HepG2 (cell line): ENCODE measurements at regions not wholly inside any gene's neighbourhood (a gene's known extent, or its start where the extent isn't known, plus 50 kb on each side); places are given as distances from the start of the nearest gene placed in this dataset.

Experiments
- ARNTL ChIP-seq: sonication (generic); formaldehyde crosslinking; IDR thresholded peaks from 2 replicates; pipeline ENCODE4 v1.4.0; 2020; ENCODE audit warnings: mild to moderate bottlenecking, missing genetic modification reagents
- ATF1 ChIP-seq: IDR thresholded peaks from 2 replicates; pipeline ENCODE4 v1.6.1; 2016; ENCODE audit warnings: mild to moderate bottlenecking, control low read depth
- EZH2 ChIP-seq: conservative IDR thresholded peaks from 2 replicates; pipeline ENCODE4 v1.6.1; 2012; ENCODE audit warnings: mild to moderate bottlenecking, low read depth, low read length, moderate library complexity
- KAT7 ChIP-seq: IDR thresholded peaks from 2 replicates; pipeline ENCODE4 v1.6.1; 2018; ENCODE audit warnings: borderline replicate concordance, missing compliant biosample characterization
- KDM1A ChIP-seq: IDR thresholded peaks from 2 replicates; pipeline ENCODE4 v1.6.1; 2016; ENCODE audit warnings: missing compliant biosample characterization
- NFE2L1 ChIP-seq: sonication (generic); formaldehyde crosslinking; IDR thresholded peaks from 2 replicates; pipeline ENCODE4 v1.4.0; 2020; ENCODE audit warnings: missing genetic modification reagents, mild to moderate bottlenecking, borderline replicate concordance
- NFE2L2 ChIP-seq: fragments of 150-350 bp; IDR thresholded peaks from 2 replicates; pipeline ENCODE4 v1.6.1; 2014; ENCODE audit warnings: low read length
- NR3C1 ChIP-seq: sonication (generic); formaldehyde crosslinking; IDR thresholded peaks from 2 replicates; pipeline ENCODE4 v1.4.0; 2020; ENCODE audit warnings: missing genetic modification reagents
- POLR2A ChIP-seq, 2 experiments: IDR thresholded peaks; 2 replicates each; pipeline ENCODE4 v1.6.1; 2011; ENCODE audit warnings: low read depth in 2 of 2, low read length in 2 of 2, mild to moderate bottlenecking in 1 of 2, moderate library complexity in 1 of 2; ENCODE audit not compliant: insufficient read depth in 1 of 2
- PRPF4 ChIP-seq: fragments of 200-400 bp; formaldehyde crosslinking; IDR thresholded peaks from 2 replicates; pipeline ENCODE4 v1.6.1; 2016; ENCODE audit warnings: low read length, low read depth; ENCODE audit not compliant: poor library complexity, severe bottlenecking
- SKI ChIP-seq: fragments of 450-650 bp; IDR thresholded peaks from one replicate; pipeline ENCODE4 v1.6.1; 2018; ENCODE audit warnings: mild to moderate bottlenecking; ENCODE audit not compliant: partially characterized antibody
- SP4 ChIP-seq: sonication (generic); formaldehyde crosslinking; IDR thresholded peaks from 2 replicates; pipeline ENCODE4 v1.8.1; 2023; ENCODE audit warnings: mild to moderate bottlenecking, missing genetic modification reagents
- U2AF1 ChIP-seq: fragments of 200-400 bp; formaldehyde crosslinking; optimal IDR thresholded peaks from 2 replicates; pipeline ENCODE3; 2017; ENCODE audit warnings: mild to moderate bottlenecking, low read depth, low read length
- ZFAT ChIP-seq: sonication (generic); formaldehyde crosslinking; conservative IDR thresholded peaks from 2 replicates; pipeline ENCODE4 v1.8.1; 2023; ENCODE audit warnings: missing genetic modification reagents, inconsistent platforms
- ZNF207 ChIP-seq: fragments of 450-650 bp; IDR thresholded peaks from 2 replicates; pipeline ENCODE4 v1.6.1; 2016; ENCODE audit warnings: antibody characterized with exemption, borderline replicate concordance
- ZNF256 ChIP-seq: sonication (generic); formaldehyde crosslinking; conservative IDR thresholded peaks from 2 replicates; pipeline ENCODE4 v1.4.0; 2020; ENCODE audit warnings: missing genetic modification reagents
- ZNF296 ChIP-seq: sonication (generic); formaldehyde crosslinking; conservative IDR thresholded peaks from 2 replicates; pipeline ENCODE4 v1.5.0; 2020; ENCODE audit warnings: mild to moderate bottlenecking, missing genetic modification reagents
- TF ChIP-seq, protein P1 (sequence below): sonication (generic); formaldehyde crosslinking; IDR thresholded peaks from 2 replicates; pipeline ENCODE4 v1.4.0; 2020; ENCODE audit warnings: missing genetic modification reagents
- TF ChIP-seq, protein P2 (sequence below): sonication (generic); formaldehyde crosslinking; IDR thresholded peaks from 2 replicates; pipeline ENCODE4 v1.5.0; 2020; ENCODE audit warnings: missing genetic modification reagents
- TF ChIP-seq, protein P3 (sequence below): sonication (generic); formaldehyde crosslinking; IDR thresholded peaks from 2 replicates; pipeline ENCODE4 v1.8.1; 2022; ENCODE audit warnings: mild to moderate bottlenecking, missing genetic modification reagents
- TF ChIP-seq, protein P4 (sequence below): sonication (generic); formaldehyde crosslinking; IDR thresholded peaks from 2 replicates; pipeline ENCODE4 v1.5.0; 2020; ENCODE audit warnings: mild to moderate bottlenecking, missing genetic modification reagents, moderate library complexity
- TF ChIP-seq, protein P5 (sequence below): sonication (generic); formaldehyde crosslinking; IDR thresholded peaks from 2 replicates; pipeline ENCODE4 v1.4.0; 2020; ENCODE audit warnings: mild to moderate bottlenecking, missing genetic modification reagents
- TF ChIP-seq, protein P6 (sequence below): sonication (generic); formaldehyde crosslinking; IDR thresholded peaks from 2 replicates; pipeline ENCODE4 v1.4.0; 2020; ENCODE audit warnings: missing genetic modification reagents
- TF ChIP-seq, protein P7 (sequence below): sonication (generic); formaldehyde crosslinking; IDR thresholded peaks from 2 replicates; pipeline ENCODE4 v1.5.0; 2020; ENCODE audit warnings: mild to moderate bottlenecking, missing genetic modification reagents

DNA sequence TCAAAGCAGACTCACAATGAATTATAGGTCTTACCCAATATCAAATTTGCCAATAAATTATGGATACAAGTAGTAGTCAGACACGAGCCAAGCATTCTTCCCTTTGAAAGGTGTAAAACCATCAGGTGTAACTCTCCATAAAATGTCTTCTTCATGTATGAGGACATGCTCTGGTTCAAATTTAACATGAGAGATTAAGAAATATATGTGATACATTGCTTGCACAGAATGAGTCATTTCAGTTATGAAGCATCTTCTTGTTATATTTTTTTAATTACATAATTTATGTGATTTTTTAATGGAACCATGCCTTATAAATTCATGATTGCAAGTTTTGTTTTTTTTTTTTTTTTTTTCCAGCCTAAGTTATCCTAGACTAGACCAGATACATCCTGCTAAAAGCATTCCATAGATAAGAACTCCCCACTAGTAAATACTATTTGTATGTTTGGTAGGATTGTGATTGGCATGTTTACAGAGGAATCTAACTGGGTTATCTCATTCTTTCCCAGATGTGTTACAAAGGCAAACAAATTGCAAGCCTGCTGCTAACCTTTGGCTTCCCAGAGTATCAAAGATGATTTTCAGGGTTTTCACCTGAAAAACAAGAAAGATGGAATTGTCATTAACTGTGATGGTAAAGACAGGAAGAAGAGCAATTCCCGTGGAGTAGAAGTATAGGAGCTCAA, 621.9 kb downstream of the XIRP2 start (continued):
- TF ChIP-seq PRPF4 (no peak), U2AF1 (no peak), NFE2L2 (no peak), SKI (peak; percentile 20), KAT7 (no peak), EZH2 (no peak), ZNF207 (no peak), KDM1A (CRISPR knock-in tag) (0 out of 2 replicates have a peak, but pooled peaks have one; percentile 25), NFE2L1 (CRISPR knock-in tag) (no peak), ARNTL (no peak), ZFAT (no peak), POLR2A (IDR thresholded peaks at IDR 0.05; ENCODE audit: insufficient read depth in 1 of 2, low read depth in 2 of 2, low read length in 2 of 2) (no peak), ZNF256 (CRISPR knock-in tag) (no peak), ATF1 (CRISPR knock-in tag) (peak; percentile 33; the same call in 1 of the 2 replicates), SP4 (CRISPR knock-in tag) (no peak), NR3C1 (CRISPR knock-in tag) (no peak), ZNF296 (CRISPR knock-in tag) (no peak)
- TF ChIP-seq, protein P1, sequence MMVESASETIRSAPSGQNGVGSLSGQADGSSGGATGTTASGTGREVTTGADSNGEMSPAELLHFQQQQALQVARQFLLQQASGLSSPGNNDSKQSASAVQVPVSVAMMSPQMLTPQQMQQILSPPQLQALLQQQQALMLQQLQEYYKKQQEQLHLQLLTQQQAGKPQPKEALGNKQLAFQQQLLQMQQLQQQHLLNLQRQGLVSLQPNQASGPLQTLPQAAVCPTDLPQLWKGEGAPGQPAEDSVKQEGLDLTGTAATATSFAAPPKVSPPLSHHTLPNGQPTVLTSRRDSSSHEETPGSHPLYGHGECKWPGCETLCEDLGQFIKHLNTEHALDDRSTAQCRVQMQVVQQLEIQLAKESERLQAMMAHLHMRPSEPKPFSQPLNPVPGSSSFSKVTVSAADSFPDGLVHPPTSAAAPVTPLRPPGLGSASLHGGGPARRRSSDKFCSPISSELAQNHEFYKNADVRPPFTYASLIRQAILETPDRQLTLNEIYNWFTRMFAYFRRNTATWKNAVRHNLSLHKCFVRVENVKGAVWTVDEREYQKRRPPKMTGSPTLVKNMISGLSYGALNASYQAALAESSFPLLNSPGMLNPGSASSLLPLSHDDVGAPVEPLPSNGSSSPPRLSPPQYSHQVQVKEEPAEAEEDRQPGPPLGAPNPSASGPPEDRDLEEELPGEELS (CRISPR knock-in tag) = peak; percentile 96
- TF ChIP-seq, protein P2, sequence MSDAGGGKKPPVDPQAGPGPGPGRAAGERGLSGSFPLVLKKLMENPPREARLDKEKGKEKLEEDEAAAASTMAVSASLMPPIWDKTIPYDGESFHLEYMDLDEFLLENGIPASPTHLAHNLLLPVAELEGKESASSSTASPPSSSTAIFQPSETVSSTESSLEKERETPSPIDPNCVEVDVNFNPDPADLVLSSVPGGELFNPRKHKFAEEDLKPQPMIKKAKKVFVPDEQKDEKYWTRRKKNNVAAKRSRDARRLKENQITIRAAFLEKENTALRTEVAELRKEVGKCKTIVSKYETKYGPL (CRISPR knock-in tag) = no peak
- TF ChIP-seq, protein P3, sequence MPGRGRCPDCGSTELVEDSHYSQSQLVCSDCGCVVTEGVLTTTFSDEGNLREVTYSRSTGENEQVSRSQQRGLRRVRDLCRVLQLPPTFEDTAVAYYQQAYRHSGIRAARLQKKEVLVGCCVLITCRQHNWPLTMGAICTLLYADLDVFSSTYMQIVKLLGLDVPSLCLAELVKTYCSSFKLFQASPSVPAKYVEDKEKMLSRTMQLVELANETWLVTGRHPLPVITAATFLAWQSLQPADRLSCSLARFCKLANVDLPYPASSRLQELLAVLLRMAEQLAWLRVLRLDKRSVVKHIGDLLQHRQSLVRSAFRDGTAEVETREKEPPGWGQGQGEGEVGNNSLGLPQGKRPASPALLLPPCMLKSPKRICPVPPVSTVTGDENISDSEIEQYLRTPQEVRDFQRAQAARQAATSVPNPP (CRISPR knock-in tag) = no peak
- TF ChIP-seq, protein P4, sequence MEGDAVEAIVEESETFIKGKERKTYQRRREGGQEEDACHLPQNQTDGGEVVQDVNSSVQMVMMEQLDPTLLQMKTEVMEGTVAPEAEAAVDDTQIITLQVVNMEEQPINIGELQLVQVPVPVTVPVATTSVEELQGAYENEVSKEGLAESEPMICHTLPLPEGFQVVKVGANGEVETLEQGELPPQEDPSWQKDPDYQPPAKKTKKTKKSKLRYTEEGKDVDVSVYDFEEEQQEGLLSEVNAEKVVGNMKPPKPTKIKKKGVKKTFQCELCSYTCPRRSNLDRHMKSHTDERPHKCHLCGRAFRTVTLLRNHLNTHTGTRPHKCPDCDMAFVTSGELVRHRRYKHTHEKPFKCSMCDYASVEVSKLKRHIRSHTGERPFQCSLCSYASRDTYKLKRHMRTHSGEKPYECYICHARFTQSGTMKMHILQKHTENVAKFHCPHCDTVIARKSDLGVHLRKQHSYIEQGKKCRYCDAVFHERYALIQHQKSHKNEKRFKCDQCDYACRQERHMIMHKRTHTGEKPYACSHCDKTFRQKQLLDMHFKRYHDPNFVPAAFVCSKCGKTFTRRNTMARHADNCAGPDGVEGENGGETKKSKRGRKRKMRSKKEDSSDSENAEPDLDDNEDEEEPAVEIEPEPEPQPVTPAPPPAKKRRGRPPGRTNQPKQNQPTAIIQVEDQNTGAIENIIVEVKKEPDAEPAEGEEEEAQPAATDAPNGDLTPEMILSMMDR (CRISPR knock-in tag) = no peak
- TF ChIP-seq, protein P5, sequence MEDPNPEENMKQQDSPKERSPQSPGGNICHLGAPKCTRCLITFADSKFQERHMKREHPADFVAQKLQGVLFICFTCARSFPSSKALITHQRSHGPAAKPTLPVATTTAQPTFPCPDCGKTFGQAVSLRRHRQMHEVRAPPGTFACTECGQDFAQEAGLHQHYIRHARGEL (CRISPR knock-in tag) = no peak
- TF ChIP-seq, protein P6, sequence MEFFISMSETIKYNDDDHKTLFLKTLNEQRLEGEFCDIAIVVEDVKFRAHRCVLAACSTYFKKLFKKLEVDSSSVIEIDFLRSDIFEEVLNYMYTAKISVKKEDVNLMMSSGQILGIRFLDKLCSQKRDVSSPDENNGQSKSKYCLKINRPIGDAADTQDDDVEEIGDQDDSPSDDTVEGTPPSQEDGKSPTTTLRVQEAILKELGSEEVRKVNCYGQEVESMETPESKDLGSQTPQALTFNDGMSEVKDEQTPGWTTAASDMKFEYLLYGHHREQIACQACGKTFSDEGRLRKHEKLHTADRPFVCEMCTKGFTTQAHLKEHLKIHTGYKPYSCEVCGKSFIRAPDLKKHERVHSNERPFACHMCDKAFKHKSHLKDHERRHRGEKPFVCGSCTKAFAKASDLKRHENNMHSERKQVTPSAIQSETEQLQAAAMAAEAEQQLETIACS (CRISPR knock-in tag) = no peak
- TF ChIP-seq, protein P7, sequence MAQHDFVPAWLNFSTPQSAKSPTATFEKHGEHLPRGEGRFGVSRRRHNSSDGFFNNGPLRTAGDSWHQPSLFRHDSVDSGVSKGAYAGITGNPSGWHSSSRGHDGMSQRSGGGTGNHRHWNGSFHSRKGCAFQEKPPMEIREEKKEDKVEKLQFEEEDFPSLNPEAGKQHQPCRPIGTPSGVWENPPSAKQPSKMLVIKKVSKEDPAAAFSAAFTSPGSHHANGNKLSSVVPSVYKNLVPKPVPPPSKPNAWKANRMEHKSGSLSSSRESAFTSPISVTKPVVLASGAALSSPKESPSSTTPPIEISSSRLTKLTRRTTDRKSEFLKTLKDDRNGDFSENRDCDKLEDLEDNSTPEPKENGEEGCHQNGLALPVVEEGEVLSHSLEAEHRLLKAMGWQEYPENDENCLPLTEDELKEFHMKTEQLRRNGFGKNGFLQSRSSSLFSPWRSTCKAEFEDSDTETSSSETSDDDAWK (CRISPR knock-in tag) = no peak
